ENCODE measurements at regions not wholly inside any gene's neighbourhood (a gene's known extent, or its start where the extent isn't known, plus 50 kb on each side); places are given as distances from the start of the nearest gene placed in this dataset.

DNA sequence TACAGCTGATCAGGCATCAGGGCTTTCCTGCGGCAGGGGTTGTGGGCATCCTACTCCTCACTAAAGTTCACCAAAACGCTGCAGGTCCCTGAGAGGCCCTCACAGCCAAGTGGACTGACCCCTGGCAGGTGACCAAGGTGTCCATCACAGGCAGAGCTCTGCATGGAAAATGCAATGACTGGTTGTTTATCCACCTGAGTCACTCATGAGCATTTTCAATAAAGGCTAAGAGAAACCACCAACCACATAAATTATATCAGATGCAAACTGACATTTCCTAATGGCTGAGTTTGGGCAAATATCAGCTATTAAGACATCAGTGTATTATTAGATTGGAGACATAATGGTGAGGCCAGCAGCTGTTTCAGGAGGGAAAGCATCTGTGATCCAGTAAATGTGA lies 152.7 kb upstream of the SYNDIG1 start:
- Histone ChIP-seq H3K4me3 (ENCODE audit: low read depth, low read length) (no peak overlapping the region), H3K4me1 (no peaks in the 10 kb centered on the region), H3K36me3 (ENCODE audit: control insufficient read depth, insufficient read depth, low read length) (no peaks in the 10 kb centered on the region), H3K27me3 (replicated peaks; ENCODE audit: control insufficient read depth, insufficient read depth, low read length) (no peaks in the 10 kb centered on the region; the same call in 1 of the 2 replicates), H3K9me3 (no peaks in the 10 kb centered on the region)
- Mint-ChIP-seq H3K4me1 (ENCODE audit: low read depth, unreplicated experiment) (no peaks in the 10 kb centered on the region), H3K27ac (ENCODE audit: unreplicated experiment) (no peak overlapping the region), H3K9me3 (ENCODE audit: unreplicated experiment) (no peaks in the 10 kb centered on the region), H3K4me3 (ENCODE audit: unreplicated experiment) (no peak overlapping the region), H3K27me3 (ENCODE audit: insufficient read depth, unreplicated experiment) (peaks cover 24% of the 10 kb centered on the region), H3K36me3 (ENCODE audit: insufficient read depth, unreplicated experiment) (no peaks in the 10 kb centered on the region)
- ChIA-PET POLR2A (no interaction called here), CTCF (no interaction called here)
- DNase-seq, result no peak
- intact Hi-C loops (cut with micrococcal nuclease; ENCODE audit: unreplicated experiment), result no loop called here
- BruUV-seq (replicated peaks), result no TSS peak
- TF ChIP-seq, protein P1, sequence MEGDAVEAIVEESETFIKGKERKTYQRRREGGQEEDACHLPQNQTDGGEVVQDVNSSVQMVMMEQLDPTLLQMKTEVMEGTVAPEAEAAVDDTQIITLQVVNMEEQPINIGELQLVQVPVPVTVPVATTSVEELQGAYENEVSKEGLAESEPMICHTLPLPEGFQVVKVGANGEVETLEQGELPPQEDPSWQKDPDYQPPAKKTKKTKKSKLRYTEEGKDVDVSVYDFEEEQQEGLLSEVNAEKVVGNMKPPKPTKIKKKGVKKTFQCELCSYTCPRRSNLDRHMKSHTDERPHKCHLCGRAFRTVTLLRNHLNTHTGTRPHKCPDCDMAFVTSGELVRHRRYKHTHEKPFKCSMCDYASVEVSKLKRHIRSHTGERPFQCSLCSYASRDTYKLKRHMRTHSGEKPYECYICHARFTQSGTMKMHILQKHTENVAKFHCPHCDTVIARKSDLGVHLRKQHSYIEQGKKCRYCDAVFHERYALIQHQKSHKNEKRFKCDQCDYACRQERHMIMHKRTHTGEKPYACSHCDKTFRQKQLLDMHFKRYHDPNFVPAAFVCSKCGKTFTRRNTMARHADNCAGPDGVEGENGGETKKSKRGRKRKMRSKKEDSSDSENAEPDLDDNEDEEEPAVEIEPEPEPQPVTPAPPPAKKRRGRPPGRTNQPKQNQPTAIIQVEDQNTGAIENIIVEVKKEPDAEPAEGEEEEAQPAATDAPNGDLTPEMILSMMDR (IDR thresholded peaks at IDR 0.05; ENCODE audit: insufficient read depth in 1 of 2, low read depth in 1 of 2, low read length in 1 of 2, severe bottlenecking in 1 of 2, unreplicated experiment in 1 of 2), result no peak

DNA sequence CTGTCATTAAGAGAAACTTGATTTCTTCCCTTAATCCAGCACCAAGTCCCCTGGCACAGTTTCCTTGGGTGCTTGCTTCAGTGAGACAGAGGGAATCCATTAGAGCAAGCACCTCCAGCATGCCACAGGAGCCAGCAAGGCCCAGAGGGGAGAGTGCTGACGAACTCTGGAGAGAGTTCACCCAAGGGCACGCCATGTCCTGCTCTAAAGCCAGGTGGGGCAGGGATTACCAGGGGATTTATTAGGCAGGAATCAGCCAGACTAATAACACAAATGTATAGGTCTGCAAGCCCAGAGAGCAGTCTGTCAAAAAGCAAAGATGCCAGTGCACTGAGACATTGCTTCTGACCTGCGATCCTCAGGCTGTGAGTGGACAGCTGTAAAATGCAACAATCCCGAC lies 155.4 kb upstream of the SYNDIG1 start:
- Mint-ChIP-seq H3K4me1 (ENCODE audit: low read depth, unreplicated experiment) (no peaks in the 10 kb centered on the region), H3K4me3 (ENCODE audit: unreplicated experiment) (no peak overlapping the region), H3K27me3 (ENCODE audit: insufficient read depth, unreplicated experiment) (peaks cover 19% of the 10 kb centered on the region), H3K27ac (ENCODE audit: unreplicated experiment) (no peak overlapping the region), H3K36me3 (ENCODE audit: insufficient read depth, unreplicated experiment) (no peaks in the 10 kb centered on the region), H3K9me3 (ENCODE audit: unreplicated experiment) (no peaks in the 10 kb centered on the region)
- Histone ChIP-seq H3K27me3 (replicated peaks; ENCODE audit: control insufficient read depth, insufficient read depth, low read length) (no peaks in the 10 kb centered on the region; the same call in 1 of the 2 replicates), H3K4me3 (ENCODE audit: low read depth, low read length) (no peak overlapping the region), H3K9me3 (no peaks in the 10 kb centered on the region), H3K36me3 (ENCODE audit: control insufficient read depth, insufficient read depth, low read length) (no peaks in the 10 kb centered on the region), H3K4me1 (no peaks in the 10 kb centered on the region)
- no peak for DNase-seq
- CTCF ChIA-PET, result no interaction called here
- intact Hi-C loops (cut with micrococcal nuclease; ENCODE audit: unreplicated experiment), result no loop called here
- BruUV-seq (replicated peaks), result no TSS peak
- TF ChIP-seq, protein P1 (IDR thresholded peaks at IDR 0.05; ENCODE audit: insufficient read depth in 1 of 2, low read depth in 1 of 2, low read length in 1 of 2, severe bottlenecking in 1 of 2, unreplicated experiment in 1 of 2), result no peak
- POLR2A ChIA-PET, result no interaction called here

DNA sequence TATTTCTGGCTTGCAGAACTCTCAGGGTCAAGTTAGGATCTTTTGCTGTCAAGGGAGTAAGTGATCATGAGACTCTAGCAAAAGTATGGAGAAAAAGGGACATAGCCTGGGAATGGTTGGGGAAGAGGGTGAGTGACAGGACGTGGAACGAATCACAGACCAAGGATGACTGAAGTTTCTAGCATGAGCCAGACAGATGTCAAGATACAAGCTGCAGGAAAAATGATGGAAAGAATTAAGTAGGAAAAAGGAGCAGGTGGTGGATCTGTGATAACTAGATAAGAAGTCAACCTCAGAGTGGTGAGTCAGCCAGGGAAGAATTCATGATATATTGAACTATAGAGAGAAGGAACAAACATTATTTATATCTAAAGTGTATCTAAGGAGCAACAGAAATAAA lies 159.8 kb upstream of the SYNDIG1 start:
- CTCF ChIA-PET, result no interaction called here
- BruUV-seq (replicated peaks), result no TSS peak

More for the DNA sequence above, 159.8 kb upstream of the SYNDIG1 start:
- H3K36me3 Mint-ChIP-seq (ENCODE audit: insufficient read depth, unreplicated experiment), result no peaks in the 10 kb centered on the region
- H3K4me1 Mint-ChIP-seq (ENCODE audit: low read depth, unreplicated experiment), result no peaks in the 10 kb centered on the region
- peaks cover 20% of the 10 kb centered on the region for H3K27me3 Mint-ChIP-seq (ENCODE audit: insufficient read depth, unreplicated experiment)
- intact Hi-C loops (cut with micrococcal nuclease; ENCODE audit: unreplicated experiment), result loop anchor here (10.0 kb wide), 1 partner anchor 475 kb away; no protein-coding TSS in a partner anchor
- no peaks in the 10 kb centered on the region; the same call in 1 of the 2 replicates for H3K27me3 ChIP-seq (replicated peaks; ENCODE audit: control insufficient read depth, insufficient read depth, low read length)
- H3K27ac Mint-ChIP-seq (ENCODE audit: unreplicated experiment), result no peak overlapping the region
- POLR2A ChIA-PET, result no interaction called here
- H3K4me3 Mint-ChIP-seq (ENCODE audit: unreplicated experiment), result no peak overlapping the region
- no peaks in the 10 kb centered on the region for H3K9me3 ChIP-seq
- no peaks in the 10 kb centered on the region for H3K9me3 Mint-ChIP-seq (ENCODE audit: unreplicated experiment)
- H3K4me1 ChIP-seq, result no peaks in the 10 kb centered on the region
- H3K4me3 ChIP-seq (ENCODE audit: low read depth, low read length), result no peak overlapping the region
- no peak for DNase-seq
- TF ChIP-seq, protein P1 (IDR thresholded peaks at IDR 0.05; ENCODE audit: insufficient read depth in 1 of 2, low read depth in 1 of 2, low read length in 1 of 2, severe bottlenecking in 1 of 2, unreplicated experiment in 1 of 2), result no peak
- H3K36me3 ChIP-seq (ENCODE audit: control insufficient read depth, insufficient read depth, low read length), result no peaks in the 10 kb centered on the region

Data from Caco-2 (cell line).